Panc1 (cell line): ENCODE measurements at regions not wholly inside any gene's neighbourhood (a gene's known extent, or its start where the extent isn't known, plus 50 kb on each side); places are given as distances from the start of the nearest gene placed in this dataset.

Source experiments
- ATAC-seq: fragments of 200-7000 bp; cut with Tn5 transposase; 2 replicates; pipeline ENCODE4 v1.9.1; 2020; ENCODE audit warnings: mild to moderate bottlenecking, moderate library complexity
- BruUV-seq: library from RNA; stranded (reverse); fragments of 400-500 nt; replicated peaks from 2 replicates; lab custom pipeline; 2021; lab: Mats Ljungman, UMichigan
- CTCF ChIA-PET: fragments of 300-600 bp; sonication (Branson Sonifier 250); formaldehyde crosslinking; loops from one replicate; lab custom pipeline; 2022; ENCODE audit warnings: antibody characterized with exemption; lab: Charles Lee
- POLR2A ChIA-PET: fragments of 300-600 bp; sonication (Branson Sonifier 250); formaldehyde crosslinking; loops from one replicate; lab custom pipeline; 2022; ENCODE audit warnings: antibody characterized with exemption; lab: Charles Lee
- DNase-seq: peaks from one replicate; pipeline ENCODE4 v3.0.0-alpha.2; 2010; ENCODE audit warnings: low read depth, low spot score
- H3K27ac ChIP-seq: 2 replicates; pipeline ENCODE4 v1.5.1; 2011; ENCODE audit warnings: mild to moderate bottlenecking, low read length, inconsistent platforms
- H3K27me3 ChIP-seq: fragments of 200-500 bp; sonication (Bioruptor generic); 2 replicates; pipeline ENCODE4 v1.6.0; 2014; ENCODE audit warnings: low read length, inconsistent platforms; ENCODE audit not compliant: control insufficient read depth, insufficient read depth
- H3K36me3 ChIP-seq: fragments of 200-500 bp; sonication (Bioruptor generic); 2 replicates; pipeline ENCODE4 v1.5.1; 2014; ENCODE audit warnings: inconsistent platforms, mild to moderate bottlenecking, low read length, moderate library complexity; ENCODE audit not compliant: control insufficient read depth, insufficient read depth
- H3K4me1 ChIP-seq: 2 replicates; pipeline ENCODE4 v1.5.1; 2011; ENCODE audit warnings: inconsistent platforms, mild to moderate bottlenecking, low read length, moderate library complexity; ENCODE audit not compliant: control insufficient read depth, insufficient read depth
- H3K4me3 ChIP-seq, 2 experiments: 2 replicates each; pipeline ENCODE4 v1.5.1; 2011 to 2012; ENCODE audit warnings: low read depth in 2 of 2, low read length in 2 of 2, mild to moderate bottlenecking in 2 of 2, inconsistent platforms in 1 of 2, moderate library complexity in 1 of 2
- H3K9me3 ChIP-seq: fragments of 200-500 bp; sonication (Bioruptor generic); 2 replicates; pipeline ENCODE4 v1.5.1; 2014; ENCODE audit warnings: low read depth, mild to moderate bottlenecking, inconsistent platforms, low read length, moderate library complexity; ENCODE audit not compliant: control insufficient read depth, insufficient read depth
- CTCF ChIP-seq: fragments of 450-650 bp; IDR thresholded peaks from 2 replicates; pipeline ENCODE4 v1.5.1; 2017; ENCODE audit warnings: mild to moderate bottlenecking
- POLR2AphosphoS5 ChIP-seq: IDR thresholded peaks from 2 replicates; pipeline ENCODE4 v1.6.1; 2012; ENCODE audit warnings: mild to moderate bottlenecking, low read depth, low read length, moderate library complexity
- REST ChIP-seq, 2 experiments: IDR thresholded peaks; 2 replicates each; pipeline ENCODE4 v1.6.1; 2011 to 2012; ENCODE audit warnings: low read depth in 2 of 2, control low read depth in 1 of 2, low read length in 1 of 2, mild to moderate bottlenecking in 1 of 2, moderate library complexity in 1 of 2; ENCODE audit not compliant: insufficient read depth in 1 of 2
- SIN3A ChIP-seq: IDR thresholded peaks from 2 replicates; pipeline ENCODE4 v1.6.1; 2012; ENCODE audit warnings: low read depth, mild to moderate bottlenecking, low read length, moderate library complexity, borderline replicate concordance; ENCODE audit not compliant: insufficient read depth
- TCF7L2 ChIP-seq: IDR thresholded peaks from 2 replicates; pipeline ENCODE4 v1.6.1; 2011; ENCODE audit warnings: mild to moderate bottlenecking, low read depth, low read length, inconsistent platforms
- in situ Hi-C: cut with HindIII; loops from 2 replicates; pipeline ENCODE4 v1.10.0; 2016; ENCODE audit warnings: low sequenced_read_pairs, low pct_unique_long_range_greater_than_20kb
- intact Hi-C: fragments of 100-400 bp; cut with micrococcal nuclease; formaldehyde crosslinking; loops from one replicate; pipeline ENCODE4 v1.10.0; 2022; ENCODE audit not compliant: unreplicated experiment

- ChIA-PET POLR2A (no interaction called here), CTCF (no interaction called here)
- Histone ChIP-seq H3K4me3 (no peak overlapping the region), H3K4me1 (no peaks in the 10 kb centered on the region), H3K36me3 (no peaks in the 10 kb centered on the region), H3K27ac (no peak overlapping the region), H3K27me3 (no peaks in the 10 kb centered on the region), H3K9me3 (no peaks in the 10 kb centered on the region; the same call in 1 of the 2 replicates)
- in situ Hi-C loops (no loop called here), intact Hi-C loops (no loop called here)
- no TSS peak for BruUV-seq
- DNase-seq = no peak
- TF ChIP-seq POLR2AphosphoS5 (no peak), CTCF (no peak), REST (IDR thresholded peaks at IDR 0.05; ENCODE audit: insufficient read depth in 1 of 2, low read depth in 2 of 2, low read length in 1 of 2) (no peak), TCF7L2 (no peak), SIN3A (no peak)
- no peak for ATAC-seq
Measured at GRCh38 chr7:88661921-88662320, 97.6 kb upstream of the ZNF804B start.

GRCh38 chr7:88647825-88648224, 111.7 kb upstream of the ZNF804B start:
- Histone ChIP-seq H3K4me3 (no peak overlapping the region), H3K27ac (no peak overlapping the region), H3K4me1 (no peaks in the 10 kb centered on the region), H3K36me3 (no peaks in the 10 kb centered on the region), H3K9me3 (no peaks in the 10 kb centered on the region), H3K27me3 (no peaks in the 10 kb centered on the region)
- TF ChIP-seq SIN3A (no peak), TCF7L2 (no peak), CTCF (no peak), REST (IDR thresholded peaks at IDR 0.05; ENCODE audit: insufficient read depth in 1 of 2, low read depth in 2 of 2, low read length in 1 of 2) (no peak), POLR2AphosphoS5 (no peak)
- intact Hi-C loops (no loop called here), in situ Hi-C loops (no loop called here)
- POLR2A ChIA-PET = no interaction called here
- BruUV-seq = no TSS peak
- ATAC-seq = no peak
- CTCF ChIA-PET = no interaction called here
- no peak for DNase-seq
